ENCODE measurements at regions not wholly inside any gene's neighbourhood (a gene's known extent, or its start where the extent isn't known, plus 50 kb on each side); places are given as distances from the start of the nearest gene placed in this dataset.

DNA sequence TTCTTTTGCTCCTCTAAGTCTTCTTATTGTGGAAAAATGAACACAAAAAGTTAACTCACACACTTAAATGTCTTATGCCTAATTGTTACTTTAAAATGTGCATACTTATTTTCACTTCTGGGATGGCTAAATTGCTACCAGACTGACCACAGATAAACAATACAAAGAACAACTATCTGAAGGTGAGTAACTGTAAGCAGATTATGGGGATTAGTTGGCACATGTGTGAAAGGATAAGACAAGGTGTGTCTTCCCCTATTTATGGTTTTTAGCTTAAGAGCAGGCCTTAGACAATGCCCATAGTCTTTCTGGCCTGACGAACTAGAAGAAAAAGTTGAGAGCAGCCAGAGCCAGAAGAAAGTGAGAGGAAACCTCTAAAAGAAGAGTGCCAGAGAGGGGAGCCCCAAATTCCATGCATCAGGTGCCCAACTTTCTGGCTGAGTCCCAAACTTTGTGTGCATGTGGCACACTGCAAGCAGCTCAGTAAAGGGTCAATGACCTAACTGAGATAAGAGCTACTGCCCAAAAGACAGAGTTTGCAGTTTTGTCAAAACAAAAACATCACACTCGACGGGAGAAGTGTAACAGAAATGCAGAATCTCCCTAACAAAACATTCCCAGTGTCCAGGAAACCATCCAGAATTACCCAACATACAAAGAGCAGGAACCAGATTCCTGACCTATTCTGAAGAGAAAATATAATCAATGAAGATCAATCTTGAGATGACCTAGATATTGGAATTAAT, 375.4 kb downstream of the KCNRG start:
- no peak for TF ChIP-seq EZH2 (IDR thresholded peaks at IDR 0.05; ENCODE audit: insufficient read depth, low read length)
- TF ChIP-seq, protein P1, sequence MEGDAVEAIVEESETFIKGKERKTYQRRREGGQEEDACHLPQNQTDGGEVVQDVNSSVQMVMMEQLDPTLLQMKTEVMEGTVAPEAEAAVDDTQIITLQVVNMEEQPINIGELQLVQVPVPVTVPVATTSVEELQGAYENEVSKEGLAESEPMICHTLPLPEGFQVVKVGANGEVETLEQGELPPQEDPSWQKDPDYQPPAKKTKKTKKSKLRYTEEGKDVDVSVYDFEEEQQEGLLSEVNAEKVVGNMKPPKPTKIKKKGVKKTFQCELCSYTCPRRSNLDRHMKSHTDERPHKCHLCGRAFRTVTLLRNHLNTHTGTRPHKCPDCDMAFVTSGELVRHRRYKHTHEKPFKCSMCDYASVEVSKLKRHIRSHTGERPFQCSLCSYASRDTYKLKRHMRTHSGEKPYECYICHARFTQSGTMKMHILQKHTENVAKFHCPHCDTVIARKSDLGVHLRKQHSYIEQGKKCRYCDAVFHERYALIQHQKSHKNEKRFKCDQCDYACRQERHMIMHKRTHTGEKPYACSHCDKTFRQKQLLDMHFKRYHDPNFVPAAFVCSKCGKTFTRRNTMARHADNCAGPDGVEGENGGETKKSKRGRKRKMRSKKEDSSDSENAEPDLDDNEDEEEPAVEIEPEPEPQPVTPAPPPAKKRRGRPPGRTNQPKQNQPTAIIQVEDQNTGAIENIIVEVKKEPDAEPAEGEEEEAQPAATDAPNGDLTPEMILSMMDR (IDR thresholded peaks at IDR 0.05; ENCODE audit: insufficient read depth, low read depth, low read length) = no peak

All from astrocyte (in vitro differentiated cells and primary cell).